ENCODE measurements at regions not wholly inside any gene's neighbourhood (a gene's known extent, or its start where the extent isn't known, plus 50 kb on each side); places are given as distances from the start of the nearest gene placed in this dataset.
"Not testable (repeated sequence)": the region's sequence is repeated elsewhere in the genome, so short reads cannot be mapped to it uniquely, and the experiment has no call there.

- DNase-seq: no peak
These were observed 606.4 kb upstream of the RORB start for GRCh38 chr9:73890685-73891277.

- no peak for DNase-seq
These were observed 604.8 kb upstream of the RORB start for GRCh38 chr9:73892335-73892734.

GRCh38 chr9:73893230-73893629 lies 603.9 kb upstream of the RORB start:
- no peak for DNase-seq

- no peak for DNase-seq
These were observed 601.1 kb upstream of the RORB start for GRCh38 chr9:73896061-73896460.

- DNase-seq: no peak
These were observed 590.5 kb upstream of the RORB start for GRCh38 chr9:73906671-73907070.

GRCh38 chr9:73911804-73912203 lies 585.3 kb upstream of the RORB start:
- no peak for DNase-seq

- DNase-seq: no peak
These were observed 581.0 kb upstream of the RORB start for GRCh38 chr9:73916016-73916673.

GRCh38 chr9:73919712-73920111 lies 577.4 kb upstream of the RORB start:
- no peak for DNase-seq

- no peak for DNase-seq
These were observed 573.3 kb upstream of the RORB start for GRCh38 chr9:73923796-73924195.

GRCh38 chr9:73951147-73951546 lies 546.0 kb upstream of the RORB start:
- DNase-seq: no peak

- no peak for DNase-seq
These were observed 534.3 kb upstream of the RORB start for GRCh38 chr9:73962792-73963191.

- DNase-seq: no peak
These were observed 527.2 kb upstream of the RORB start for GRCh38 chr9:73969936-73970335.

GRCh38 chr9:73976424-73976823 lies 520.7 kb upstream of the RORB start:
- not testable (repeated sequence) for DNase-seq

- no peak for DNase-seq
These were observed 517.3 kb upstream of the RORB start for GRCh38 chr9:73979894-73980264.

GRCh38 chr9:73980754-73981153 lies 516.4 kb upstream of the RORB start:
- no peak for DNase-seq

- no peak for DNase-seq
These were observed 515.7 kb upstream of the RORB start for GRCh38 chr9:73981405-73981804.

- no peak for DNase-seq
These were observed 501.3 kb upstream of the RORB start for GRCh38 chr9:73995836-73996235.

- no peak for DNase-seq
These were observed 500.3 kb upstream of the RORB start for GRCh38 chr9:73996844-73997243.

GRCh38 chr9:74001382-74001781 lies 495.8 kb upstream of the RORB start:
- DNase-seq: no peak

- DNase-seq: no peak
These were observed 490.2 kb upstream of the RORB start for GRCh38 chr9:74006935-74007334.

- no peak for DNase-seq
These were observed 489.3 kb upstream of the RORB start for GRCh38 chr9:74007833-74008232.

GRCh38 chr9:74016004-74016403 lies 481.1 kb upstream of the RORB start:
- DNase-seq: no peak

GRCh38 chr9:74025402-74025925 lies 471.7 kb upstream of the RORB start:
- no peak for DNase-seq

GRCh38 chr9:74032421-74032820 lies 464.7 kb upstream of the RORB start:
- DNase-seq: no peak

- no peak for DNase-seq
These were observed 461.3 kb upstream of the RORB start for GRCh38 chr9:74035786-74036185.
